ENCODE measurements at regions not wholly inside any gene's neighbourhood (a gene's known extent, or its start where the extent isn't known, plus 50 kb on each side); places are given as distances from the start of the nearest gene placed in this dataset.

GRCh38 chr5:32851559-32852173 is 140.5 kb downstream of the NPR3 start:
- no peak for DNase-seq (ENCODE audit: low read depth)
- H3K4me3 ChIP-seq (ENCODE audit: control insufficient read depth, low read depth, low read length), result no peak overlapping the region
- no peak for TF ChIP-seq CTCF (IDR thresholded peaks at IDR 0.05; ENCODE audit: control insufficient read depth, insufficient read depth, low read depth, low read length, missing control alignments)

- TF ChIP-seq CTCF (IDR thresholded peaks at IDR 0.05; ENCODE audit: control insufficient read depth, insufficient read depth, low read depth, low read length, missing control alignments), result peak; percentile 53
- no peak for DNase-seq (ENCODE audit: low read depth)
- H3K4me3 ChIP-seq (ENCODE audit: control insufficient read depth, low read depth, low read length), result no peak overlapping the region
Measured at GRCh38 chr5:32852535-32852934, 141.4 kb downstream of the NPR3 start.

GRCh38 chr5:32852976-32853375 is 141.9 kb downstream of the NPR3 start:
- no peak for DNase-seq (ENCODE audit: low read depth)
- no peak for TF ChIP-seq CTCF (IDR thresholded peaks at IDR 0.05; ENCODE audit: control insufficient read depth, insufficient read depth, low read depth, low read length, missing control alignments)
- no peak overlapping the region for H3K4me3 ChIP-seq (ENCODE audit: control insufficient read depth, low read depth, low read length)

- no peak overlapping the region for H3K4me3 ChIP-seq (ENCODE audit: control insufficient read depth, low read depth, low read length)
- no peak for DNase-seq (ENCODE audit: low read depth)
- TF ChIP-seq CTCF (IDR thresholded peaks at IDR 0.05; ENCODE audit: control insufficient read depth, insufficient read depth, low read depth, low read length, missing control alignments), result no peak
Measured at GRCh38 chr5:32854473-32854872, 143.4 kb downstream of the NPR3 start.

- H3K4me3 ChIP-seq (ENCODE audit: control insufficient read depth, low read depth, low read length), result no peak overlapping the region
- no peak for DNase-seq (ENCODE audit: low read depth)
- no peak for TF ChIP-seq CTCF (IDR thresholded peaks at IDR 0.05; ENCODE audit: control insufficient read depth, insufficient read depth, low read depth, low read length, missing control alignments)
Measured at GRCh38 chr5:32859211-32859641, 148.1 kb downstream of the NPR3 start.

GRCh38 chr5:32865475-32865874 is 154.4 kb downstream of the NPR3 start:
- no peak overlapping the region for H3K4me3 ChIP-seq (ENCODE audit: control insufficient read depth, low read depth, low read length)
- TF ChIP-seq CTCF (IDR thresholded peaks at IDR 0.05; ENCODE audit: control insufficient read depth, insufficient read depth, low read depth, low read length, missing control alignments), result no peak
- DNase-seq (ENCODE audit: low read depth), result peak; percentile 49
